T follicular helper cell (primary cell): ENCODE measurements at regions not wholly inside any gene's neighbourhood (a gene's known extent, or its start where the extent isn't known, plus 50 kb on each side); places are given as distances from the start of the nearest gene placed in this dataset.

Experiments
- DNase-seq: peaks from one replicate; pipeline ENCODE4 v3.0.0-alpha.2; 2020; ENCODE audit warnings: low read depth

- DNase-seq = no peak
Observed at GRCh38 chr5:2532809-2533208, 218.7 kb downstream of the IRX2 start.

DNA sequence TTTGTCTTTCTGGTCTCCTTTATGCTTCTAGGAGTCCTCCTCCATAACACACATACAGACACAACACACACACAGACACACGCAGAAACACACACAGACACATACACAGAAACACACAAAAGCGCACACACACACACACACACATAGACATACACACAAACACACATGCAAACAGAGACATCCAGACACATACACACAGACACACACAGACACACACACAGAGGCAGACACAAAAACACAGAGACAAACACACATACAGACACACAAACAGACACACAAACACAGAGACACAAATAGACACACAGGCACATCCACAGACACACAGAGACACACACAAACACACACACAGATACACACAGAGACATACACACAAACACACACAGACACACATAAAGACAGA, 220.2 kb downstream of the IRX2 start:
- no peak for DNase-seq

DNA sequence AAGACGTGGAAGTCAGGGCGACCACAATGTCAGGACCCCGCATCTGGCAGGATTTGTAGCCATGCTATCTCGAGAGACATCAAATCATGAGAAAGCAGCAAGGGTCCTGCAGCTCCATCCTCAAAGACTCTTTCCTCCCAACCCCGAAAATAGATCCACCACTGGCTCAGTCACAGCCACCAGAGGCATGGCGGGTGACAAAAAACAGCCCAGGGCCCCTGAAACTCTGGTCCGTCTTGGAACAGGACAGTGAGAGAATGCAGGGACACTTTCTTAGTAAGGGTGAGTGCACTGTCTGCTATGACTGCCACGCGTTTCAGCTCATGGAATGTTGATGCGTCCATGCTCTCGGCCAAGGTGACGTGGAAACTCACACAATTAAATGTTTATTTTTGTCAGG, 220.9 kb downstream of the IRX2 start:
- no peak for DNase-seq

DNA sequence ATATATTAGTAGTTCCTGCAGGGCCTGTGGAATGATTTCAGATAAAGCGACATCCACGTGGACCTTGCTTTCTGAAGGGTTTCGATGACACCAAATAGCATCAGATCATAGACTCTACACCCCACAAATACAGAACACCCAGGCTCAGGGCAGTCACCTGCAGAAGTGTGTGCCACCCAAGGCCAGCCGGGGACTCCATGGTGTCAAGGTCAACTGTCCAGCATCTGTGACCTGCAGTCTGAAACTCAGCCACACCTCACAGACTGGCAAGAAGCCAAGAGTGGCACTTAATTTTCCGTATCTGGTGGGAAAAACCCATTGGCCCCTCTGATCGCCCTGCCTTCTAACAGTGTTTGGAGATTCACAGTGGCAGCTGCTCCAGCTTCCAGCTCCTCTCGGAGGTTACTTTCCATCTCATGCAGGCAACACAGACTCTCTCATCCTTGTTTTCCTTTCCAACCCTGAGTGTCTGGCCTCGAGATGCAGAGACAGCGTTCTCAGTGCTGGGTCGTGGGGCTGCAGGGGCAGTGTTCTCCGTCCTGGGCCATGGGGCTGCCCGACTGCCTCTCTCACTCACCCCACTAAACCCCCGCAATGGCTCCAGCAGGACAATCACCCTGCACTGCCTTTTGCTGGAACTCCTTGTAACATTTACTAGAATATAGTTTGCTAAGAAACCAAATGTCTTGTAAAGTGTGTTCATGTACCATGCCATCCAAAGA, 221.9 kb downstream of the IRX2 start:
- no peak for DNase-seq

DNA sequence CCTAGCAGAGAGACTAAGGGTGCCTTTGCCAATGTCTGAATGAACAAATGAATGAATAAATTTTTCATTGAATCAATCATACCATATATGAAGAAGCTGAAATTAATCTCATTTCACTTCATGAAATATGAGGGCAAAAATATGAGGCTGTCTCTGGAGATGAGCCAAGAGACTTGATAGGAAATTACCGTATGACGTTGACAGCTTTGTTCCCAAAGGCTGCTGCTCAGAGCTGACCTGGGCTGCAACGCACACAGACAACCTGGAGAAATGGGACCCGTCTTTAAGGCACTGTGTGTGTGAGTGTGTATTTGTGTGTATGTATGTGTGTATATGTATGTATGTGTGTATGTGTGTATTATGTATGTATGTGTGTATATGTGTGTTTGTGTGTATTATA, 226.1 kb downstream of the IRX2 start:
- no peak for DNase-seq

DNA sequence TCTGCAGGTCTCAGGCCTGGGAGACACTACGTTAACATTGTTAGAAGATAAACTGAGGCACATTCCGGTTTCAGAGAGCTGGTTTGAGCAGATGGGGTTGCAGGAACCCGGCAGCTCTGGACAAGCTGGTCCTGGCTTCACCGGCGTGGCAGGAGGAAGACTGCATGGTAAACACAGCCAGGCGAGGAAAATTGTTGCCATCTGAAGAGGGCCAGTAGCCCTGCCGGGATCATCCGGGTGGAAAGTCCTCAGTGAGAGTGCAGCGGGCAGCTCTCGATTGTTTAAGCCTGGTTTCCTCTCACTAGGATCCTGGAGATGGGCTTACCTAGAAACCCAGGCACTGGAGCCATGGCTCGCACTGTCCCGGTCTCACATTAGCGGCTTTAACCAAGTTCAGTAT, 226.9 kb downstream of the IRX2 start:
- DNase-seq = no peak

GRCh38 chr5:2523180-2523579, 228.3 kb downstream of the IRX2 start:
- DNase-seq = no peak

DNA sequence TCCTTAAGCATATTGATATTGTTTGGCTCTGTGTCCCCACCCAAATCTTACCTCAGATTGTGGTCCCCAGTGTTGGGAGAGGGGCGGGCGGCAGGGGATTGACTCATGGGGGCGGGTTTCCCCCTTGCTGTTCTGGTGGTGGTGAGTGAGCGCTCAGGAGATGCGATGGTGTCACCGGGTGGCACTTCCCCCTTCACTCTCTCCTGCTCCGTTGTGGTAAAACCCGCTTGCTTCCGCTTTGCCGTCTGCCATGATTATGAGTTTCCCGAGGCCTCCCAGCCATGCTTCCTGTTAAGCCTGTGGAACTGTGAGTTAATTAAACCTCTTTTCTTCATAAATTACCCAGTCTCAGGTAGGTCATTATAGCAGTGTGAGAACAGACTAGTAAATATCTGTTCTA, 229.1 kb downstream of the IRX2 start:
- no peak for DNase-seq

- DNase-seq = no peak
Observed at GRCh38 chr5:2519153-2519552, 232.3 kb downstream of the IRX2 start.

GRCh38 chr5:2517451-2517850, 234.0 kb downstream of the IRX2 start:
- no peak for DNase-seq

DNA sequence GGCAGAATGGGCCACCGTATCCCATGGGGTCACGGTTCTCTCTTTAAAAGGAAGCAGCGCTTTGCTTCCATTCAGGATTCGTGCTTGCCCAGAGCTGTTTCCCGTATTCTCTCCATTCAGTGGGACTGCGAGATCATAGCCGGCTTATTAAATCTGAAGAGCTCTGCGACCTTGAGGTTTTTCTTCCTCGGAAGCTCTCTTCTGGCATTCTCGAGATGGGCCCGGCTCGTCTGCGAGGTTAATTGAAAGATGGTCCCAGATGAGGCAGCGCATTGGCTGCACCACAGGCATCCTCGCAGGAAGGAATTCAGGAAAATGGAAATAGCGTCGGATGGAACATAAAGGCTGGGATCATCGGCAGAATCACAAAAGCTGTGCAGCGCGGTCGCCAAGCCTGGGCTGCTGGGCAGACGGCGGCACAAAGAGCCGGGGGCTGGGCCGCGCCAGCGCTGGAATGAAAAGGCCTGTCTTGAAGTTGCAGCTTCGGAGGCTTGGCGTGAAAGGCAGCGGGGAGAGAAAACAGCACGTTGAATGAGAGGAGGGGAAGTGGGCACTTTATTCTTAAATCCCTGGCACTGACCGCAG, 236.2 kb downstream of the IRX2 start:
- DNase-seq = no peak

DNA sequence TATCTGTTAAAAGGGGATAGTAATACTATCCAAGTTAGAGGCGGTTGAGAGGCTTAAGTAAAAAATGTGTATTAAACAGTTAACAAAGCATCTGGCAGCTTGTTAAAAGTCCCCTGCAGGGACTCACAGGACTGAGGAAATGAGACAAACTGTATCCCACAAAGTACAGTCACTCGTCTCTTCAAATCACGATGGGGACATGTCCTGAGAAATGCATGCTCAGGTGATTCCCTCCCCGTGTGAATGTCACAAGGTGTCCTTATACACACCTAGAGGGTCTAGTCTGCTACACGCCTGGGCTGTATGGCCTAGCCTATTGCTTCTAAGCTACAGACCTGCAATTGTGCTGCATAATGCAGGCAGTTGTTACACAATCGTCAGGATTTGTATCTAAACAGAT, 237.0 kb downstream of the IRX2 start:
- DNase-seq = no peak

GRCh38 chr5:2511706-2512105, 239.8 kb downstream of the IRX2 start:
- DNase-seq = no peak

GRCh38 chr5:2511126-2511525, 240.4 kb downstream of the IRX2 start:
- no peak for DNase-seq

DNA sequence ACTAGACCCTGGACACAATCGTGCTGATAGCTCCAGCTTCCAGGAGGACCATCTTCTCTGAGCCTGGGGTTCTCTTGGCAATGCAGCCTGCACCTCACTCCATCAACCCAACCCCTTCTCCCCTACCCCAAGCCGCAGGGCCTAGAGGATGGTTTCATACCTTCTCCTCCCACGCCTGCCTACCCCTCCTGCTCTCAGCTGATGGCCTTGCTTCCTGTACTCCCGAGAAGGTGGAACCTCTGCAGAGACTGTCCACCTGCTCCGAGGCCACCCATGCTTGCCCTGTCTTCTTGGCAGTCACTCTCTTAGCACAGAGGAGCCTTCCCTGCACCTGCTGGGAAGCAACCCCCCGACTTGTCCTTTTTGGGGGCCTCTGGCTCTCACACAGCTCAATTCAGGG, 241.9 kb downstream of the IRX2 start:
- no peak for DNase-seq

- DNase-seq = no peak
Observed at GRCh38 chr5:2508514-2508913, 243.0 kb downstream of the IRX2 start.

GRCh38 chr5:2507611-2508010, 243.9 kb downstream of the IRX2 start:
- DNase-seq = no peak

DNA sequence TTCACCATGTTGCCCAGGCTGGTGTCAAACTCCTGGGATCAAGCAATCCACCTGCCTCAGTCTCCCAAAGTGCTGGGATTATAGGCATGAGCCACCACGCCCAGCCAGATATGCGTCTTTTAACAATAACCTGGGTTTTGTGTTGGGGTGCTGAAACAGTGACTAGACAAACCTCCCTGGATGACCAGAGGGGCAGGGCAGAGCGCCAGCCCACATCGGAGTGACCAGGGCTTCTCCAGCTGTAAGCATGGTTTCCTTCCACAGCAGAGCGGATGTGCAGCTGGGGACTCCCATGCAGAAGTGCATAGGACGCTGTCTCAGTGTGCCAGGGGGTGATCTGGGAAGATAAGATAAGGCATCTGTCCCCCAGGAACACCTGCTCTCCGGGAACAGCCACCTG, 244.9 kb downstream of the IRX2 start:
- DNase-seq = no peak

DNA sequence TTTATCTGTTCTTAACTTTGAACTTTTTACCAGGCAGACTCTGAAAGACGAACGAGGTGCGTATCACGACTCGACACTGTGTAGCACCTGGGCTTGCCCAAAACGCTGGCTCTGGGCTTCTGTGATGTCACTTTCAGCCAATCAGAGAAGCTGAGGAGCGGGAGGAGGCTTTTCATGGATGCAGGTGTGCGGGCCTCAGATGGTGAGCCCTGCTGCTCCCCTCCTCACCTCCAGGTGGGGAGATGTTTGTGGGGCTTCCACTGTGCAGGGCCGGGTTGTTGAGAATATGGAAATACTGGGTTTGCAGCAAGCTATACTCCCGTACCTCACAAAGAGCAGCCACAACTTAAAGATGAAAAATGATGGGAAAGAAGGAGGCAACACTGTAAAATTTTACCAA, 246.3 kb downstream of the IRX2 start:
- DNase-seq = no peak

DNA sequence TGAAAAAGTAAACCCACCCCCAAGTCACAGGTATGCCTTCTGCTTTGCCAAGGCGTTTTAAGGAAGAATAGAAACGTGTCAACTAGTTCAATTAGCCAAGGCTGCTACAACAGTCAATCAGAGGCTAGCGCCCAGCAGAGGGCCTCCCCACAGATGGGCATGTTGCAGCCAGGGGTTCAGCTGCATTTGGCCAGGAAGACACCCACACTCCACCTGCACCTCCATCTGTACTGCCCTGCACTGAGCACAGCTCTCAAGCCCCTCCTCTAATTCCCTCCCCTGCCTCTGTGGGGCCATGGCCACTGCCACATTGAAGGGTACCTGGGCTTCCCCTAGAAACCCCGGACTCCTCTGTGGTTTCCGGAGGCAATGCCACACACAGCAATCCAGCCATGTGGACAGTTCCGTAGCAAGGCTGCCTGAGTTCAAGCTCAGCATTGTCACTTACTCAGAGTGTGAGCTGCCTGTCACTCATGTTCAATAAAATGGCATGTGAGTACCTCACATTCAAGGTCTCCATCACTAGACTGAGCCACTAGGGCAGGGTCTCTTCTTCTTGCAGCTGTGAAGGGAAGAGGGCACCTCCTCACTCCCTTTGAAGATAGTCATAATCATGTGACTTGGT, 248.4 kb downstream of the IRX2 start:
- no peak for DNase-seq

DNA sequence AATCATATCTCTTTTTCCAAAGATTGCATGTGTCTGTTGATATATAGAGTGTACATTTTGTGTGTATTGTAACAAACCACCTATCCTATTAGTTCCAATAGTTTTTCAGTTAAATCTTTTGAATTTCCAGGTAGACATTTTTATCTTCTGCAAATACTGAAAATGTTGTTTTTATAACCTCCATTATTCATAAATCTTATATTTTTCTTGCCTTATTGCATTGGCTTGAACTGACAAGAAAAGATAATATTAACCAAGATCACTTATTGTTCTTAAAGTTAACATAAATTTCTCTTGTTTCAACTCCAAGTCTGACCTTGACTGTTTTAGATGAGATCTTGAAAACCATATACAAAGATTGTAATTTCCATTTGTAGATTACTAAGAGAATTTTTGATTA, 251.6 kb downstream of the IRX2 start:
- no peak for DNase-seq

- DNase-seq = no peak
Observed at GRCh38 chr5:2496891-2497290, 254.6 kb downstream of the IRX2 start.

GRCh38 chr5:2496126-2496525, 255.4 kb downstream of the IRX2 start:
- DNase-seq = no peak

- no peak for DNase-seq
Observed at GRCh38 chr5:2493356-2493755, 258.1 kb downstream of the IRX2 start.
